Left ventricle myocardium inferior (tissue), 1 donor: ENCODE measurements at regions not wholly inside any gene's neighbourhood (a gene's known extent, or its start where the extent isn't known, plus 50 kb on each side); places are given as distances from the start of the nearest gene placed in this dataset.

Source experiments
- DNase-seq: peaks from one replicate; pipeline ENCODE4 v3.0.0-alpha.2; 2020
- H3K27ac ChIP-seq: fragments of 200-600 bp; replicated peaks from 2 replicates; pipeline ENCODE4 v1.8.0; 2021
- H3K27me3 ChIP-seq: fragments of 200-600 bp; 2 replicates; pipeline ENCODE4 v1.8.0; 2021; ENCODE audit warnings: low read depth
- H3K36me3 ChIP-seq: fragments of 200-600 bp; 2 replicates; pipeline ENCODE4 v1.8.0; 2021
- H3K4me1 ChIP-seq: fragments of 200-600 bp; 2 replicates; pipeline ENCODE4 v1.8.0; 2021
- H3K4me3 ChIP-seq: fragments of 200-600 bp; 2 replicates; pipeline ENCODE4 v1.8.0; 2021; ENCODE audit warnings: mild to moderate bottlenecking, moderate library complexity
- H3K9me3 ChIP-seq: fragments of 200-600 bp; replicated peaks from 2 replicates; pipeline ENCODE4 v1.8.0; 2021
- intact Hi-C: fragments of 100-400 bp; cut with micrococcal nuclease; formaldehyde crosslinking; loops from one replicate; pipeline ENCODE4 v1.11.0; 2022
- TF ChIP-seq, protein P1 (sequence below): fragments of 200-600 bp; IDR thresholded peaks from 2 replicates; pipeline ENCODE4 v1.8.0; 2021; ENCODE audit warnings: antibody characterized with exemption, mild to moderate bottlenecking, borderline replicate concordance
- donor health status: DM: no; HTN: yes; CAD: no; lungs with severe emphysema.

DNA sequence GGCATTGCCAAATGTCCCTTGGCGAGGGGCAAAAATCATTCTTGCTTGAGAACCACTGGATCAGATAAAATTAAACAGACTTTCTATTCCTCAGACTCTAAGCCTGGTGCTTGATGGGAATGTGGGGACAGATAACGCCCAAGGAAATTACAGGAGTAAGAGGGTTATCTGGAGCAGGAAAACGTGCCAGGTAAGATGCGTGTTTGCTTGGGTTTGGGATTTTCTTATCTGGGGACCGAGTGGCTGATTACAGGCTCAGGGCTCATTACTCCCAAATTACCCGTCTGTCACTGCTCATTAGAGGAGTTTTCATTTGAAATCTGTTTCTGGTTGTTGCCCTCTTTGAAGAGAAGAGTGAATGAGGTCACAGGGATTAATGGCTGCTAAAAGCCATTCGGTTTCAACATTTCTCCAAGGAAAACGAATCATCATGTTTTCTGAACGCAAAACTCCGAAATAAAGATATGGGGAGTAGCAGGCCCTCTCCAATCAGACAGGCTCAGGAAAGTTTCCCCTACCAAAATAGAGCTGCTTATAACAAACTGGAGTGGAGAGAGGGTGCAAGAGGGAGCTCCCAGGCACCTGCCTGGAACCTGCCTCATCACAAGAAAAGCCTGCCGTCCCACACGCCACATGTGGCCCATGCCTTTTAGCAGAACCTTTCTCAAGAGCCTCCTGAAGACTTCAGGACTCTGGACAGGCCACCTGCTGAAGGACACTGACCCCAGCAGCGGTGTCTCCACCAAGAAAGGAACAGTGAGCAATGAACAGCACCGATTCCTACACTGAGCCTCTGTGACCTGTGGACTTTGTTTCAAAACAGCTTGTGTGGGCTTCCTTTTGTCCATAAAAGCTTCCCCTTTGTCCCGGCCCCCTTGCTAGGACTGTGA is 136.4 kb downstream of the ICE1 start:
- DNase-seq = no peak
- intact Hi-C loops = no loop called here
- Histone ChIP-seq H3K4me1 (no peaks in the 10 kb centered on the region), H3K9me3 (no peaks in the 10 kb centered on the region), H3K4me3 (no peak overlapping the region), H3K36me3 (no peaks in the 10 kb centered on the region), H3K27me3 (peaks cover 6% of the 10 kb centered on the region), H3K27ac (no peak overlapping the region)
- TF ChIP-seq, protein P1, sequence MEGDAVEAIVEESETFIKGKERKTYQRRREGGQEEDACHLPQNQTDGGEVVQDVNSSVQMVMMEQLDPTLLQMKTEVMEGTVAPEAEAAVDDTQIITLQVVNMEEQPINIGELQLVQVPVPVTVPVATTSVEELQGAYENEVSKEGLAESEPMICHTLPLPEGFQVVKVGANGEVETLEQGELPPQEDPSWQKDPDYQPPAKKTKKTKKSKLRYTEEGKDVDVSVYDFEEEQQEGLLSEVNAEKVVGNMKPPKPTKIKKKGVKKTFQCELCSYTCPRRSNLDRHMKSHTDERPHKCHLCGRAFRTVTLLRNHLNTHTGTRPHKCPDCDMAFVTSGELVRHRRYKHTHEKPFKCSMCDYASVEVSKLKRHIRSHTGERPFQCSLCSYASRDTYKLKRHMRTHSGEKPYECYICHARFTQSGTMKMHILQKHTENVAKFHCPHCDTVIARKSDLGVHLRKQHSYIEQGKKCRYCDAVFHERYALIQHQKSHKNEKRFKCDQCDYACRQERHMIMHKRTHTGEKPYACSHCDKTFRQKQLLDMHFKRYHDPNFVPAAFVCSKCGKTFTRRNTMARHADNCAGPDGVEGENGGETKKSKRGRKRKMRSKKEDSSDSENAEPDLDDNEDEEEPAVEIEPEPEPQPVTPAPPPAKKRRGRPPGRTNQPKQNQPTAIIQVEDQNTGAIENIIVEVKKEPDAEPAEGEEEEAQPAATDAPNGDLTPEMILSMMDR = no peak

- Histone ChIP-seq H3K27me3 (peaks cover 6% of the 10 kb centered on the region), H3K9me3 (no peaks in the 10 kb centered on the region), H3K27ac (no peak overlapping the region), H3K4me1 (no peaks in the 10 kb centered on the region), H3K4me3 (no peak overlapping the region), H3K36me3 (no peaks in the 10 kb centered on the region)
- intact Hi-C loops = no loop called here
- DNase-seq = no peak
- TF ChIP-seq, protein P1 = no peak
These were observed 135.6 kb downstream of the ICE1 start for GRCh38 chr5:5558102-5558501.

- H3K4me1 ChIP-seq = no peaks in the 10 kb centered on the region
- H3K27me3 ChIP-seq = peaks cover 3% of the 10 kb centered on the region
- H3K4me3 ChIP-seq = no peak overlapping the region
- H3K27ac ChIP-seq = no peak overlapping the region
- intact Hi-C loops = no loop called here
- no peaks in the 10 kb centered on the region for H3K9me3 ChIP-seq
- no peak for DNase-seq
- TF ChIP-seq, protein P1 = no peak
- no peaks in the 10 kb centered on the region for H3K36me3 ChIP-seq
These were observed 129.0 kb downstream of the ICE1 start for GRCh38 chr5:5551499-5551898.

GRCh38 chr5:5546408-5546807 is 123.9 kb downstream of the ICE1 start:
- Histone ChIP-seq H3K27ac (no peak overlapping the region), H3K4me1 (no peaks in the 10 kb centered on the region), H3K36me3 (no peaks in the 10 kb centered on the region), H3K27me3 (peaks cover 9% of the 10 kb centered on the region), H3K9me3 (no peaks in the 10 kb centered on the region), H3K4me3 (no peak overlapping the region)
- TF ChIP-seq, protein P1 = no peak
- no peak for DNase-seq
- intact Hi-C loops = no loop called here

DNA sequence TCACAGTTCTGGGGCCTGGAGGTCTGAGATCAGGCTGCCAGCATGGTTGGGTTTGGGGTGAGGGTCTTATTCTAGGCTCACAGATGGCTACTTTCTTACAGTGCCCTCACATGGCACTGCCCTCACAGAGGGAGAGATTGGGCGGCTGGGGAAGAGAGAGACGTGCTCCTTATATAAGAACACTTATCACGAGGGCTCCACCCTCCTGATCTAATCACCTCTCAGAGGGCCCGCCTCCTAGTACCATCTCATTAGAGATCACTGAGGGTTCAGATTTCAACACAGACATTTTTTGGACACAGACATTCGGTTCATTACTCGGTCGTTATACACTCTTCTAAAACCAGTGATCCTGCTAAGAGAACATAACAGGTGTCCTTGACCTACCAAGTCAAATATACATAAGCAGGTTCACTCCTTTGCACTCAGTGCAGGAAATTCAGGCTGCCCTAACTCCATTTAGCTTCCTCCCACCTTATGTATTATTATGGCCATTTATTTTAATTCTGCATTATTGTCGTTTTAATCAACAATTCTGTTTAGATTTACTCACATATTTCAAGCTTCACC is 121.7 kb downstream of the ICE1 start:
- DNase-seq = no peak
- no peaks in the 10 kb centered on the region for H3K36me3 ChIP-seq

More for the DNA sequence above, 121.7 kb downstream of the ICE1 start:
- intact Hi-C loops = no loop called here
- Histone ChIP-seq H3K9me3 (no peaks in the 10 kb centered on the region), H3K4me3 (no peak overlapping the region), H3K4me1 (no peaks in the 10 kb centered on the region), H3K27ac (no peak overlapping the region), H3K27me3 (peaks cover 9% of the 10 kb centered on the region)
- TF ChIP-seq, protein P1 = no peak
